ENCODE measurements at regions not wholly inside any gene's neighbourhood (a gene's known extent, or its start where the extent isn't known, plus 50 kb on each side); places are given as distances from the start of the nearest gene placed in this dataset.

- no peak for TF ChIP-seq CREB5 (CRISPR knock-in tag; IDR thresholded peaks at IDR 0.05; ENCODE audit: low read depth)
- TF ChIP-seq ARNTL (CRISPR knock-in tag; IDR thresholded peaks at IDR 0.05; ENCODE audit: borderline replicate concordance, low read depth), result no peak
- no peak for TF ChIP-seq PATZ1 (CRISPR knock-in tag; IDR thresholded peaks at IDR 0.05; ENCODE audit: borderline replicate concordance)
- TF ChIP-seq ZNF565 (CRISPR knock-in tag; conservative IDR thresholded peaks at IDR 0.05; ENCODE audit: low read depth), result no peak
- TF ChIP-seq RARB (CRISPR knock-in tag; IDR thresholded peaks at IDR 0.05), result no peak
- no peak for TF ChIP-seq ZFP3 (CRISPR knock-in tag; IDR thresholded peaks at IDR 0.05)
- TF ChIP-seq, protein P1, sequence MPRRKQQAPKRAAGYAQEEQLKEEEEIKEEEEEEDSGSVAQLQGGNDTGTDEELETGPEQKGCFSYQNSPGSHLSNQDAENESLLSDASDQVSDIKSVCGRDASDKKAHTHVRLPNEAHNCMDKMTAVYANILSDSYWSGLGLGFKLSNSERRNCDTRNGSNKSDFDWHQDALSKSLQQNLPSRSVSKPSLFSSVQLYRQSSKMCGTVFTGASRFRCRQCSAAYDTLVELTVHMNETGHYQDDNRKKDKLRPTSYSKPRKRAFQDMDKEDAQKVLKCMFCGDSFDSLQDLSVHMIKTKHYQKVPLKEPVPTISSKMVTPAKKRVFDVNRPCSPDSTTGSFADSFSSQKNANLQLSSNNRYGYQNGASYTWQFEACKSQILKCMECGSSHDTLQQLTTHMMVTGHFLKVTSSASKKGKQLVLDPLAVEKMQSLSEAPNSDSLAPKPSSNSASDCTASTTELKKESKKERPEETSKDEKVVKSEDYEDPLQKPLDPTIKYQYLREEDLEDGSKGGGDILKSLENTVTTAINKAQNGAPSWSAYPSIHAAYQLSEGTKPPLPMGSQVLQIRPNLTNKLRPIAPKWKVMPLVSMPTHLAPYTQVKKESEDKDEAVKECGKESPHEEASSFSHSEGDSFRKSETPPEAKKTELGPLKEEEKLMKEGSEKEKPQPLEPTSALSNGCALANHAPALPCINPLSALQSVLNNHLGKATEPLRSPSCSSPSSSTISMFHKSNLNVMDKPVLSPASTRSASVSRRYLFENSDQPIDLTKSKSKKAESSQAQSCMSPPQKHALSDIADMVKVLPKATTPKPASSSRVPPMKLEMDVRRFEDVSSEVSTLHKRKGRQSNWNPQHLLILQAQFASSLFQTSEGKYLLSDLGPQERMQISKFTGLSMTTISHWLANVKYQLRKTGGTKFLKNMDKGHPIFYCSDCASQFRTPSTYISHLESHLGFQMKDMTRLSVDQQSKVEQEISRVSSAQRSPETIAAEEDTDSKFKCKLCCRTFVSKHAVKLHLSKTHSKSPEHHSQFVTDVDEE (CRISPR knock-in tag; IDR thresholded peaks at IDR 0.05), result no peak
- no peak for TF ChIP-seq CSDC2 (CRISPR knock-in tag; IDR thresholded peaks at IDR 0.05)
- TF ChIP-seq, protein P2, sequence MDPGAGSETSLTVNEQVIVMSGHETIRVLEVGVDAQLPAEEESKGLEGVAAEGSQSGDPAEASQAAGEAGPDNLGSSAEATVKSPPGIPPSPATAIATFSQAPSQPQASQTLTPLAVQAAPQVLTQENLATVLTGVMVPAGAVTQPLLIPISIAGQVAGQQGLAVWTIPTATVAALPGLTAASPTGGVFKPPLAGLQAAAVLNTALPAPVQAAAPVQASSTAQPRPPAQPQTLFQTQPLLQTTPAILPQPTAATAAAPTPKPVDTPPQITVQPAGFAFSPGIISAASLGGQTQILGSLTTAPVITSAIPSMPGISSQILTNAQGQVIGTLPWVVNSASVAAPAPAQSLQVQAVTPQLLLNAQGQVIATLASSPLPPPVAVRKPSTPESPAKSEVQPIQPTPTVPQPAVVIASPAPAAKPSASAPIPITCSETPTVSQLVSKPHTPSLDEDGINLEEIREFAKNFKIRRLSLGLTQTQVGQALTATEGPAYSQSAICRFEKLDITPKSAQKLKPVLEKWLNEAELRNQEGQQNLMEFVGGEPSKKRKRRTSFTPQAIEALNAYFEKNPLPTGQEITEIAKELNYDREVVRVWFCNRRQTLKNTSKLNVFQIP (CRISPR knock-in tag; IDR thresholded peaks at IDR 0.05; ENCODE audit: borderline replicate concordance, low read depth), result no peak
- TF ChIP-seq TCF4 (CRISPR knock-in tag; IDR thresholded peaks at IDR 0.05; ENCODE audit: borderline replicate concordance), result no peak
- TF ChIP-seq ESRRG (CRISPR knock-in tag; IDR thresholded peaks at IDR 0.05), result no peak
- no peak for TF ChIP-seq PPARA (CRISPR knock-in tag; IDR thresholded peaks at IDR 0.05; ENCODE audit: borderline replicate concordance)
- no peak for TF ChIP-seq BACH2 (CRISPR knock-in tag; IDR thresholded peaks at IDR 0.05; ENCODE audit: borderline replicate concordance)
- no peak for TF ChIP-seq ZC3H10 (CRISPR knock-in tag; IDR thresholded peaks at IDR 0.05)
Measured at GRCh38 chr13:59441596-59442280, 722.0 kb downstream of the DIAPH3 start.

Measured in SK-N-SH treated with all-trans-retinoic acid at 6 μM for 48 hours (cell line).